Amygdala (tissue), 56 donors: ENCODE measurements at regions not wholly inside any gene's neighbourhood (a gene's known extent, or its start where the extent isn't known, plus 50 kb on each side); places are given as distances from the start of the nearest gene placed in this dataset.

ENCODE experiments used
- DNase-seq, 56 donors: peaks; one replicate each; lab custom pipeline; 2025; lab: John Stamatoyannopoulos, UW

GRCh38 chr18:61989138-61989537 lies 96.3 kb upstream of the RNF152 start:
- no peak for DNase-seq

GRCh38 chr18:61988100-61988499 lies 95.3 kb upstream of the RNF152 start:
- DNase-seq, result no peak

GRCh38 chr18:61985681-61986080 lies 92.9 kb upstream of the RNF152 start:
- no peak for DNase-seq

DNA sequence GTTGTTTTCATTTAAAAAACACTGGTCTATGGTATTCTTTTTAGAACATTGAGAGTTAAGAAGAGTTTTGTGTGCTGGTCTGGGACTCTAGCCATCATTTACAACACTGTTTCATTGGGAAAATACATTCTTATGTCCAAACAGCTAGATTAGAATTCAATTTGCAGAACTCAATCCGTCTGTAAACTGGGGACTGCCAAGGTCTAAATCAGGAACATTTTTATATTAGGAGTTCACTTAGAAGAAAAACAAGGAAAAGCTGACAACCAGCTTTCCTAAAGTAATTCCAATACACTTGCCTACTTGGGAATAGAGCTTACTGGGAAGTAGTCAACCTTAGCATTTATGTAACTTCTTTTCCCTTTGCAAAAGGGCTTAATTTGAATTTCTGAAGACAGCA lies 91.5 kb upstream of the RNF152 start:
- no peak for DNase-seq

GRCh38 chr18:61982475-61982874 lies 89.7 kb upstream of the RNF152 start:
- DNase-seq, result no peak

GRCh38 chr18:61980355-61980754 lies 87.5 kb upstream of the RNF152 start:
- no peak for DNase-seq

GRCh38 chr18:61975526-61976326 lies 82.9 kb upstream of the RNF152 start:
- DNase-seq, result no peak

GRCh38 chr18:61973273-61974115 lies 80.7 kb upstream of the RNF152 start:
- peak in 3 of 56 donors; percentile 4 to 24 (median 17) for DNase-seq

DNA sequence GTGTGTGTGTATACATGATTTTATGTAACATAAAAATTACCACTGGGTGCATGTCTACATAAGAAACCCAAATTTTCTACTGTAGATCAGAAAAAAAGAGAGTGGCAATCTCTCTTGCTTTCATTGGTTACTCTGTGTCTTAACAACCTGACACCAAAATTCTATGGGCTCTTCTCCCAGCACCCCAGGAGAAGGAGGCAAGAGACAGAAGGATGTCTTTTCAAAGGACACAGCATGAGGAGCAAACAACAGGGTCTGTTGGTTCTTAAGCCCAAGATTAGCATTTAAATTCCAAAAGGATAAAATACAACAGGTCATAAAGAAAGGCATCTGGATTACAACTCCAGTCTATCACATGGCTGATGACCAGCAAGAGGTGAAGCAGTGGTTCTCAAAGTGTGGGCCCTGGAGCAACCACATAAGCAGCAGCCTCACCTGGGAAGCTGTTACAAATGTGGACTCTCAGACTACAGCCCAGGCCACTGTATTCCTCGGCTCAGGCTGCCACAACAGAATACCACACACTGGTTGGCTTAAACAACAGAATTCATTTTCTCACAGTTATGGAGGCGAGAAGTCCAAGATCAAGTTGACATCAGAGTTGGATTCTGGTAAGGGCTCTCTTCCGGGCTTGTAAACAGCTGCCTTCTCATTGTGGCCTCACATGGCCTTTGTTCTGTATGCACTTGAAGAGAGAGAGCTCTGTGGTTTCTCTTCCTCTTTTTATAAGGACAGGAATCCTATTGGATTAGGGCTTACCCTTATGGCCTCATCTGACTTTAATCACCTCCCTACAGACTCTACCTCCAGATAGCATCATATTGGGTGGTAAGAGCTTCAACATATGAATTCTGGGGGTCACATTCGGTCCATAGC lies 79.8 kb upstream of the RNF152 start:
- no peak for DNase-seq

DNA sequence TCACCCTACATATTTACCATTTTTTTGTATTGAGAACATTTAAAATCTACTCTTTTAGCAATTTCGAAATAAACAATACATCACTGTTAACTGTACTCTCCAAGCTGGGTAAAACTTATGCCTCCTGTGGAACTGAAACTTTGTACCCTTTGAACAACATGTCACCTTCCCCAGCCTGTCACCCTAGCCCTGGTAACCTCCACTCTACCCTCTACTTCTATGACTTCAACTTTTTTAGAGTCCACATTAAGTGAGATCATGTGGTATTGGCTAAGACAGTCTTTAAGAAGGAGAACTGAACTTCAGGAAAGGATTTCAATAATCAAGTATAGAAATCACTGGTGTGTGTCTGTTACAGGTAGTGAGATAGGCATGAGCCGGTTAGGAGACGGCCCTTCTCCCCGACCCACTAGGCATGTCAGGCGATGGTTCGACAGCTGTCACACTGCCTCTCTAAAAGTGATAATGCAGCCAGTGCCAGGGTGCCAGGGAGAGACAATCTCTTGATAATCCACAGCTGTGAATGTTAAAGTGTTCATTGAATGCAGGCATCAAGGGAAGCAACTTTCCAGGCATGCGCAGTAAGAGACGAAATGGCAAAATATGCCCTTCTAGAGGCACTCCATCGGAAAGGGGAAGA lies 74.6 kb upstream of the RNF152 start:
- DNase-seq, result no peak

DNA sequence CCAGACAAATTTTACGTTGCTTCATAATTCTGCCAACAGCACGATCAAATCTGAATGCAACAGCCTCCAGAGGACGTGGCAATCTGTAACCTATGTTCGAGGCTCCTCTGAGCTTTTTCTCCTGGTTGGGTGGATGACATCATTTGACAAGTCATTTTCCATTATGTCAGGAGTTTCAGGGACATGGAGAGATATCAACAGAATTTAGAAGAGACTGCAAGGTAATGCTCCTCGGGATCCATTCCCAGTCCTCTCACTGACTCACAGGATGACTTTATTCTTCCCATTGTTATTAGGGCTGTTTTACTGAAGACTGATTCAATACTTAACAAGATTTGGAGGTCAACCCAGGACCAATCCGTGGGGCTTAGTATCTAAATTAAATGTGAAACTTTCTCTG lies 72.5 kb upstream of the RNF152 start:
- DNase-seq, result no peak

- no peak for DNase-seq
Observed at GRCh38 chr18:61964616-61965015, 71.8 kb upstream of the RNF152 start.

DNA sequence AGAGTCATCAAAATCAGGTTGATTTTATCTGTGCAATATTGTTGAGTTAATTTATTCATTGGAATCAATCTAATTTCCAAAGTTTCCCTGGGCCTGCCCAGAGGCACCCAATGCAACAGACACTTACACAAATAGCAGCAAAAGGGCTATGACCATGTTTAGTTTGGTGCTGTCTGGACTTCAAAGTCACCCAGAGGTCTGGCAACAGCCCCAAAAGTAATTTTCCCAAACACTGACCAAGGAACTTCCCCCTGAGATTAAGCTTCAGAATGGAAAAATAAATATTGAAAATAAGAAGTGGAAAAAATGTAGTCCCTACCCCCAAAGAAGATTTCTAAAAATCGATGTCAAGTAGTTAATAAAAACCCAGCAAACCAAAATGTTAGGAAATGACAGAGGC lies 70.9 kb upstream of the RNF152 start:
- no peak for DNase-seq

GRCh38 chr18:61957801-61958516 lies 65.2 kb upstream of the RNF152 start:
- DNase-seq, result no peak

- DNase-seq, result no peak
Observed at GRCh38 chr18:61955644-61956043, 62.8 kb upstream of the RNF152 start.

DNA sequence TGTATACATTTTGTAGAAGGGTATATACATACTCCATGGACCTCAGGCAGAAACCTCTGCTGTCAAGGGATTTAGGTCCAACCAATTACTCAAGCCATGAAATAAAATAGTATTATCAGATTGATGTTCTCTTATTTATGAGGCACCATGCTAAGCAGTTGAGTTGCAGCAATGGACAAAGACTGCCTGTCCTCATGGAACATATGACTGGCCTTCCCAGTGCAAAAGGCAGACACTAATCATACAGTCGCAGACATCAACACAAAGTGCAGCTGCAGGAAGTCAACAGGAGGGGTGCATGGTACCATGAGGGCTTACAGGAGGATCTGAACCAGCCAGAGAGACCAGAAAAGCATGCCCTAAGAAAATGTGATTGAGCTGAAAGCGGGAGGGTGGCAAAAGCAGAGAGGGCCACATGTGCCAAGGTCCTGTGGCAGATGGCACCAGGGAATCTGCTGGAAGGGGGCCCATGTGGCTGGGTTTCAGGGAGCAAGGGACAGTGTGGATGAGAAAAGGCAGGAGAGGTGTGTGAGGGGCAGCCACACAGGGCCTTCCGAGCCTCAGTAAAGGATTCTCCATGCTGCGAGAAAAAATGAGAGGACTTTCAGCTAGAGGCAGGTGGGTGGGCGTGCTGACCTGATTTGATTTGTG lies 61.4 kb upstream of the RNF152 start:
- no peak for DNase-seq

GRCh38 chr18:61953641-61954040 lies 60.8 kb upstream of the RNF152 start:
- no peak for DNase-seq

DNA sequence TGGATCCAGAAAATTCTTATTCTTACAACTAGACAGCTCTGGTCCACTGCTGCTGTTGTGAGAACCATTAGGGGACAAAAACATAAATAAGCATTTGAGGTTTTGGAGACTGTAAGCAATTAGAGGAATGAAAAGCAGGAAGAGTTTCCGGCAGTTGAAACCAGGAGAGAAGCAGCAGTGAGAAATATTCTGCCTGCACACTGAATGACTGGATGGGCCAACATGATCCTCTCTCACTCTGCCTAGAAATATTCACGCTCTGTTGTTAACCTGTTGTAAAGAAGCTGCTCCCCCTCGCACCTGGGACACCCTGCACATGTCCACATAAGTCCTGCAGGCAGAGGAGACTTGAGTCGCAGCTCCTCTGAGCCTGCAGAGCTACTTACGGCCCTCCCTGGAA lies 60.4 kb upstream of the RNF152 start:
- DNase-seq, result no peak

- no peak for DNase-seq
Observed at GRCh38 chr18:61951396-61951795, 58.6 kb upstream of the RNF152 start.
